SK-N-SH (cell line): ENCODE measurements at regions not wholly inside any gene's neighbourhood (a gene's known extent, or its start where the extent isn't known, plus 50 kb on each side); places are given as distances from the start of the nearest gene placed in this dataset.

Experiments used
- CTCF ChIA-PET: fragments of 300-600, 350-600 bp; formaldehyde crosslinking; extraction: SDS; loops from one replicate; lab custom pipeline; 2021; lab: Yijun Ruan, JAX
- POLR2A ChIA-PET: fragments of 350-600 bp; sonication (Branson Sonifier 250); formaldehyde crosslinking; extraction: SDS; loops from one replicate; lab custom pipeline; 2020; ENCODE audit warnings: antibody characterized with exemption, inconsistent platforms; lab: Yijun Ruan, JAX
- DNase-seq: peaks from one replicate; pipeline ENCODE4 v3.0.0; 2012
- H2AFZ ChIP-seq: fragments of 200-600 bp; sonication (generic); 2 replicates; pipeline ENCODE4 v1.8.1; 2016; ENCODE audit warnings: antibody characterized with exemption, mild to moderate bottlenecking, low read depth
- H3F3A ChIP-seq: fragments of 200-600 bp; sonication (generic); replicated peaks from 2 replicates; pipeline ENCODE3; 2016; ENCODE audit warnings: antibody characterized with exemption, mild to moderate bottlenecking; ENCODE audit not compliant: insufficient read depth
- H3K27ac ChIP-seq, 2 experiments: fragments of 200-500 bp in 1 of 2; fragments of 200-600 bp in 1 of 2; sonication (Bioruptor generic) in 1 of 2; sonication (generic), shearing (Covaris generic) in 1 of 2; 2 replicates each; pipeline versions ENCODE4 v1.5.1 to v1.6.1; 2014 to 2016; ENCODE audit warnings: low read depth in 2 of 2, inconsistent platforms in 1 of 2, low read length in 1 of 2, mild to moderate bottlenecking in 1 of 2, mixed read lengths in 1 of 2
- H3K27me3 ChIP-seq: fragments of 200-600 bp; sonication (generic), shearing (Covaris generic); 2 replicates; pipeline ENCODE4 v1.6.1; 2016; ENCODE audit warnings: mixed run types; ENCODE audit not compliant: insufficient read depth
- H3K36me3 ChIP-seq, 2 experiments: fragments of 200-500 bp in 1 of 2; fragments of 200-600 bp in 1 of 2; sonication (Bioruptor generic) in 1 of 2; sonication (generic) in 1 of 2; replicated peaks in 1 of 2; 2 replicates each; pipeline versions ENCODE3 to v1.5.1; 2014 to 2016; ENCODE audit warnings: low read length in 1 of 2, mild to moderate bottlenecking in 1 of 2; ENCODE audit not compliant: insufficient read depth in 2 of 2, control insufficient read depth in 1 of 2
- H3K4me1 ChIP-seq, 2 experiments: fragments of 200-500 bp in 1 of 2; fragments of 200-600 bp in 1 of 2; sonication (Bioruptor generic) in 1 of 2; sonication (generic), shearing (Covaris generic) in 1 of 2; 2 replicates each; pipeline versions ENCODE4 v1.5.1 to v1.6.1; 2014 to 2016; ENCODE audit warnings: low read depth in 1 of 2, low read length in 1 of 2, mixed run types in 1 of 2; ENCODE audit not compliant: insufficient read depth in 2 of 2, control insufficient read depth in 1 of 2
- H3K4me2 ChIP-seq: fragments of 200-600 bp; sonication (generic), shearing (Covaris generic); 2 replicates; pipeline ENCODE4 v1.6.1; 2017; ENCODE audit warnings: mixed run types
- H3K4me3 ChIP-seq, 2 experiments: fragments of 200-500 bp in 1 of 2; fragments of 200-600 bp in 1 of 2; sonication (Bioruptor generic) in 1 of 2; sonication (generic), shearing (Covaris generic) in 1 of 2; 2 replicates each; pipeline versions ENCODE4 v1.5.1 to v1.8.1; 2014 to 2016; ENCODE audit warnings: low read depth in 2 of 2, inconsistent platforms in 1 of 2, low read length in 1 of 2, mild to moderate bottlenecking in 1 of 2, mixed read lengths in 1 of 2, moderate library complexity in 1 of 2
- H3K79me2 ChIP-seq: fragments of 200-600 bp; sonication (generic); 2 replicates; pipeline ENCODE4 v1.8.1; 2017; ENCODE audit warnings: mild to moderate bottlenecking; ENCODE audit not compliant: insufficient read depth
- H3K9ac ChIP-seq: fragments of 200-600 bp; sonication (generic); 2 replicates; pipeline ENCODE4 v1.6.1; 2017; ENCODE audit warnings: mixed run types
- H3K9me2 ChIP-seq: fragments of 200-600 bp; sonication (generic); 2 replicates; pipeline ENCODE4 v1.6.1; 2017; ENCODE audit warnings: mixed run types
- H3K9me3 ChIP-seq: fragments of 200-600 bp; sonication (generic); 2 replicates; pipeline ENCODE4 v1.6.1; 2017; ENCODE audit warnings: mixed run types, mild to moderate bottlenecking, moderate library complexity
- H4K20me1 ChIP-seq: fragments of 200-600 bp; sonication (generic); 2 replicates; pipeline ENCODE4 v1.6.1; 2017; ENCODE audit warnings: mild to moderate bottlenecking, mixed run types; ENCODE audit not compliant: insufficient read depth
- CHD2 ChIP-seq: fragments of 150-350 bp; IDR thresholded peaks from 2 replicates; pipeline ENCODE4 v1.6.1; 2018; ENCODE audit warnings: low read length; ENCODE audit not compliant: partially characterized antibody
- ELF1 ChIP-seq: IDR thresholded peaks from 2 replicates; pipeline ENCODE4 v1.4.0; 2012
- EP300 ChIP-seq, 2 experiments: IDR thresholded peaks; 2 replicates each; pipeline versions ENCODE4 v1.4.0 to v1.6.1; 2012; ENCODE audit warnings: borderline replicate concordance in 1 of 2, low read depth in 1 of 2, low read length in 1 of 2
- FOXJ3 ChIP-seq: sonication (generic); formaldehyde crosslinking; IDR thresholded peaks from 2 replicates; pipeline ENCODE4 v1.5.1; 2020; ENCODE audit warnings: mild to moderate bottlenecking, missing genetic modification reagents
- GABPA ChIP-seq: IDR thresholded peaks from 2 replicates; pipeline ENCODE4 v1.4.0; 2012; ENCODE audit warnings: low read depth, mild to moderate bottlenecking
- GATA2 ChIP-seq: sonication (generic); formaldehyde crosslinking; IDR thresholded peaks from 2 replicates; pipeline ENCODE4 v1.5.0; 2020; ENCODE audit warnings: mild to moderate bottlenecking, missing genetic modification reagents
- JUND ChIP-seq: IDR thresholded peaks from 2 replicates; pipeline ENCODE4 v1.4.0; 2012
- MEF2A ChIP-seq: IDR thresholded peaks from 2 replicates; pipeline ENCODE4 v1.4.0; 2012; ENCODE audit warnings: low read depth, borderline replicate concordance
- NFIC ChIP-seq: IDR thresholded peaks from 2 replicates; pipeline ENCODE4 v1.4.0; 2012; ENCODE audit warnings: borderline replicate concordance
- NRF1 ChIP-seq: IDR thresholded peaks from 2 replicates; pipeline ENCODE4 v1.6.1; 2012; ENCODE audit warnings: low read depth, mild to moderate bottlenecking, low read length
- RCOR1 ChIP-seq: fragments of 150-350 bp; IDR thresholded peaks from 2 replicates; pipeline ENCODE4 v1.6.1; 2017; ENCODE audit warnings: antibody characterized with exemption, low read length
- RFX5 ChIP-seq: IDR thresholded peaks from 2 replicates; pipeline ENCODE4 v1.6.1; 2012; ENCODE audit warnings: mild to moderate bottlenecking, improper control_type of control experiment, low read length
- SIN3A ChIP-seq: IDR thresholded peaks from 2 replicates; pipeline ENCODE4 v1.6.1; 2012; ENCODE audit warnings: low read depth, mild to moderate bottlenecking, low read length, moderate library complexity, borderline replicate concordance
- TAF1 ChIP-seq: IDR thresholded peaks from 2 replicates; pipeline ENCODE4 v1.6.1; 2012; ENCODE audit warnings: low read depth, mild to moderate bottlenecking, low read length, moderate library complexity, borderline replicate concordance
- TEAD4 ChIP-seq: IDR thresholded peaks from 2 replicates; pipeline ENCODE4 v1.4.0; 2012; ENCODE audit warnings: mild to moderate bottlenecking, borderline replicate concordance; ENCODE audit not compliant: insufficient read depth
- YY1 ChIP-seq: IDR thresholded peaks from 2 replicates; pipeline ENCODE4 v1.4.0; 2012; ENCODE audit warnings: low read depth, mild to moderate bottlenecking
- WGBS: methylation state at CpG from one replicate; pipeline ENCODE4 v1.1.6; 2017; ENCODE audit warnings: low lambda C conversion rate; 5-methylcytosine and 5-hydroxymethylcytosine counted together
- TF ChIP-seq, protein P1 (sequence below): fragments of 200-600 bp; sonication (generic); IDR thresholded peaks from 2 replicates; pipeline ENCODE4 v1.6.1; 2017; ENCODE audit warnings: antibody characterized with exemption, mild to moderate bottlenecking, moderate library complexity
- TF ChIP-seq, protein P2 (sequence below): IDR thresholded peaks from 2 replicates; pipeline ENCODE4 v1.4.0; 2012; ENCODE audit warnings: low read depth, borderline replicate concordance
- TF ChIP-seq, protein P3 (sequence below): IDR thresholded peaks from 2 replicates; pipeline ENCODE4 v1.4.0; 2012; ENCODE audit warnings: low read depth

DNA sequence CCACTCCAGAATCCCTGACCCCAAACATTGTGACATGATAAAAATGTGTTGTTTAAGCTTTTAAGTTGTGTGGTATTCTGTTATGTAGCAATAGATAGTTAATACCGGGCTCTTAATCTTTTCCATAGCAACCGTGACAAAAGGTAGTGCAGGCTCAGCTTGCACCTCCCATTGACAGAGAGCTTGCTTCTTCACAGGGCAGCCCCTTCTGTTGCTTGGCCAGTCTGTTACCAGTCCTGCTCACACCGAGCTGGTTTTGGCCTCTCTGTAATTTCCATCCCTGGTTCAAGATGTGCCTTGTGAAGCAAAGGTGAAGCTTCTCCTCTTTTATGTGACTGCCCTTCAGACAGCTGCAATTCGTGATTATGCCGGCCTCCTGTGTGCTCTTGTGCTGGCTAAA, 86.9 kb downstream of the CRYGS start:
- Histone ChIP-seq H3K9me2 (no peaks in the 10 kb centered on the region), H3F3A (no peaks in the 10 kb centered on the region), H3K27ac (no peak overlapping the region), H3K4me3 (no peak overlapping the region), H3K36me3 (no peaks in the 10 kb centered on the region), H3K27me3 (no peaks in the 10 kb centered on the region), H3K9me3 (no peaks in the 10 kb centered on the region), H3K4me2 (no peak overlapping the region), H3K9ac (no peak overlapping the region), H3K79me2 (no peaks in the 10 kb centered on the region), H4K20me1 (no peaks in the 10 kb centered on the region), H2AFZ (no peak overlapping the region), H3K4me1 (no peaks in the 10 kb centered on the region; a peak in 1 of 4 replicates)
- DNase-seq = no peak
- TF ChIP-seq EP300 (IDR thresholded peaks at IDR 0.05; ENCODE audit: borderline replicate concordance in 1 of 2, low read depth in 1 of 2, low read length in 1 of 2) = no peak
- no peak for TF ChIP-seq ELF1
- TF ChIP-seq GABPA = no peak
- TF ChIP-seq, protein P1, sequence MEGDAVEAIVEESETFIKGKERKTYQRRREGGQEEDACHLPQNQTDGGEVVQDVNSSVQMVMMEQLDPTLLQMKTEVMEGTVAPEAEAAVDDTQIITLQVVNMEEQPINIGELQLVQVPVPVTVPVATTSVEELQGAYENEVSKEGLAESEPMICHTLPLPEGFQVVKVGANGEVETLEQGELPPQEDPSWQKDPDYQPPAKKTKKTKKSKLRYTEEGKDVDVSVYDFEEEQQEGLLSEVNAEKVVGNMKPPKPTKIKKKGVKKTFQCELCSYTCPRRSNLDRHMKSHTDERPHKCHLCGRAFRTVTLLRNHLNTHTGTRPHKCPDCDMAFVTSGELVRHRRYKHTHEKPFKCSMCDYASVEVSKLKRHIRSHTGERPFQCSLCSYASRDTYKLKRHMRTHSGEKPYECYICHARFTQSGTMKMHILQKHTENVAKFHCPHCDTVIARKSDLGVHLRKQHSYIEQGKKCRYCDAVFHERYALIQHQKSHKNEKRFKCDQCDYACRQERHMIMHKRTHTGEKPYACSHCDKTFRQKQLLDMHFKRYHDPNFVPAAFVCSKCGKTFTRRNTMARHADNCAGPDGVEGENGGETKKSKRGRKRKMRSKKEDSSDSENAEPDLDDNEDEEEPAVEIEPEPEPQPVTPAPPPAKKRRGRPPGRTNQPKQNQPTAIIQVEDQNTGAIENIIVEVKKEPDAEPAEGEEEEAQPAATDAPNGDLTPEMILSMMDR = no peak
- TF ChIP-seq CHD2 = no peak
- no peak for TF ChIP-seq NFIC
- no peak for TF ChIP-seq YY1
- TF ChIP-seq TAF1 = no peak
- no peak for TF ChIP-seq GATA2 (CRISPR knock-in tag)
- TF ChIP-seq JUND = no peak
- no peak for TF ChIP-seq NRF1
- TF ChIP-seq RCOR1 = no peak
- TF ChIP-seq MEF2A = no peak
- TF ChIP-seq RFX5 = no peak
- TF ChIP-seq FOXJ3 = no peak
- TF ChIP-seq, protein P2, sequence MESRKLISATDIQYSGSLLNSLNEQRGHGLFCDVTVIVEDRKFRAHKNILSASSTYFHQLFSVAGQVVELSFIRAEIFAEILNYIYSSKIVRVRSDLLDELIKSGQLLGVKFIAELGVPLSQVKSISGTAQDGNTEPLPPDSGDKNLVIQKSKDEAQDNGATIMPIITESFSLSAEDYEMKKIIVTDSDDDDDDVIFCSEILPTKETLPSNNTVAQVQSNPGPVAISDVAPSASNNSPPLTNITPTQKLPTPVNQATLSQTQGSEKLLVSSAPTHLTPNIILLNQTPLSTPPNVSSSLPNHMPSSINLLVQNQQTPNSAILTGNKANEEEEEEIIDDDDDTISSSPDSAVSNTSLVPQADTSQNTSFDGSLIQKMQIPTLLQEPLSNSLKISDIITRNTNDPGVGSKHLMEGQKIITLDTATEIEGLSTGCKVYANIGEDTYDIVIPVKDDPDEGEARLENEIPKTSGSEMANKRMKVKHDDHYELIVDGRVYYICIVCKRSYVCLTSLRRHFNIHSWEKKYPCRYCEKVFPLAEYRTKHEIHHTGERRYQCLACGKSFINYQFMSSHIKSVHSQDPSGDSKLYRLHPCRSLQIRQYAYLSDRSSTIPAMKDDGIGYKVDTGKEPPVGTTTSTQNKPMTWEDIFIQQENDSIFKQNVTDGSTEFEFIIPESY = no peak
- ChIA-PET CTCF (interaction anchor here (1.0 to 1.1 kb wide), 2 partner anchors 13 to 63 kb away, joined by 3 read pairs; no protein-coding TSS in a partner anchor), POLR2A (no interaction called here)
- 48% methylated on average over 5 of the region's 5 CpGs for WGBS

DNA sequence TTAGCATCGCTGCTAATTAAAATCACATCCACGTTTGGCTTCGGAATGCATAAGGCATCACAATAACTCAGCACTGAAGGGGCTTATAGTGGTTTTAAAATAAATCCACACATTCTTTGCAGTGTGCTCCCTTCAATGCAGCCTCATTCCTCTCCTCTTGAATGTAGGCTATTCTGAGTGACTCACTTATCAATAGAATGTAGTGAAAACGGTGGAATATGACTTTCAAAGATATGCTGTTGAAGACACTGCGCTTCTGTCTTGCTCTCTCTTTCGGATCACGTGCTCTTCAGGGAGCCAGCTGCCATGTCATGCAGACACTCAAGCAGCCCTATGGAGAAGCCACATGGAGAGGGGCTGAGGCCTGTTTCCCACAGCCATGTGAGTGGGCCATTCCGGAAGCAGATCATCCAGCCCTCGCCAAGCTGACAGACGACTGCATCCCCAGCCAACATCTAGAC, 87.4 kb downstream of the CRYGS start:
- H2AFZ ChIP-seq = no peak overlapping the region
- H3K27me3 ChIP-seq = no peaks in the 10 kb centered on the region
- no peaks in the 10 kb centered on the region for H4K20me1 ChIP-seq
- no peaks in the 10 kb centered on the region for H3K9me2 ChIP-seq
- no peak for DNase-seq
- H3K36me3 ChIP-seq = no peaks in the 10 kb centered on the region
- no peaks in the 10 kb centered on the region; a peak in 1 of 4 replicates for H3K4me1 ChIP-seq
- H3K9me3 ChIP-seq = no peaks in the 10 kb centered on the region
- H3K79me2 ChIP-seq = no peaks in the 10 kb centered on the region
- TF ChIP-seq, protein P3, sequence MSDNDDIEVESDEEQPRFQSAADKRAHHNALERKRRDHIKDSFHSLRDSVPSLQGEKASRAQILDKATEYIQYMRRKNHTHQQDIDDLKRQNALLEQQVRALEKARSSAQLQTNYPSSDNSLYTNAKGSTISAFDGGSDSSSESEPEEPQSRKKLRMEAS = no peak
- TF ChIP-seq CHD2 = no peak
- TF ChIP-seq SIN3A = no peak
- no peak for TF ChIP-seq NFIC
- TF ChIP-seq RCOR1 = no peak
- no peak for TF ChIP-seq TEAD4
- TF ChIP-seq RFX5 = no peak
- H3K9ac ChIP-seq = no peak overlapping the region
- no peak overlapping the region for H3K27ac ChIP-seq
- WGBS = 74% methylated on average over 8 of the region's 10 CpGs
- no peak overlapping the region for H3K4me2 ChIP-seq
- ChIA-PET CTCF (interaction anchor here (1.0 to 1.1 kb wide), 2 partner anchors 13 to 63 kb away, joined by 3 read pairs; no protein-coding TSS in a partner anchor), POLR2A (no interaction called here)
- H3F3A ChIP-seq = no peaks in the 10 kb centered on the region
- H3K4me3 ChIP-seq = no peak overlapping the region
